Stimulated activated CD8-positive, alpha-beta memory T cell treated with anti-CD3 and anti-CD28 coated beads, Interleukin-4, amount 100 ng/mL, for 1 hour (primary cell): ENCODE measurements at regions not wholly inside any gene's neighbourhood (a gene's known extent, or its start where the extent isn't known, plus 50 kb on each side); places are given as distances from the start of the nearest gene placed in this dataset.

ENCODE experiments used
- DNase-seq, 2 donors: peaks; one replicate each; pipeline ENCODE4 v3.0.0-alpha.2; 2020; ENCODE audit warnings: low read depth in 2 of 2, low spot score in 1 of 2

GRCh38 chr1:38240618-38241017 lies 194.0 kb upstream of the POU3F1 start:
- DNase-seq, result no peak

- no peak for DNase-seq
Observed at GRCh38 chr1:38239258-38239835, 192.8 kb upstream of the POU3F1 start.

GRCh38 chr1:38238294-38238693 lies 191.7 kb upstream of the POU3F1 start:
- DNase-seq, result no peak

GRCh38 chr1:38235705-38236104 lies 189.1 kb upstream of the POU3F1 start:
- DNase-seq, result no peak

DNA sequence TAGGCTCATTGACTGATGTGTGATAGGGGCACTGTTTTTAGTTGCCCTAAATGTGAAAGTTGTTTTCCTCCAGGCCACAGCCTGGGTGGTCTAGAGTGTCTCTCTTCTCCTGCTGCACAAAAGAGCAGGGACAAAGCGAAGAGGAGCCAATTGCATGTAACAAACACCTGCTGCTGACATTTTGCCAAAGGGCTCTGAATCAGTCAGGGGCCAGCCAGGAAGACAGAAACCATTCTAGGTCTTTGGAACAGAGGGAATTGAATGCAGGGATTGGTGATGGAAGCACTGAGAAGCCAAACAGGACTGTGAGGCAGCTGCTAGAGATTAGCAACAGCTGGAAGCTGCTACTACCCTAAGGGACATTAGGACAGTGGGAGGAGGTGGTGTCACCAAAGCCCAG lies 185.3 kb upstream of the POU3F1 start:
- DNase-seq, result no peak

DNA sequence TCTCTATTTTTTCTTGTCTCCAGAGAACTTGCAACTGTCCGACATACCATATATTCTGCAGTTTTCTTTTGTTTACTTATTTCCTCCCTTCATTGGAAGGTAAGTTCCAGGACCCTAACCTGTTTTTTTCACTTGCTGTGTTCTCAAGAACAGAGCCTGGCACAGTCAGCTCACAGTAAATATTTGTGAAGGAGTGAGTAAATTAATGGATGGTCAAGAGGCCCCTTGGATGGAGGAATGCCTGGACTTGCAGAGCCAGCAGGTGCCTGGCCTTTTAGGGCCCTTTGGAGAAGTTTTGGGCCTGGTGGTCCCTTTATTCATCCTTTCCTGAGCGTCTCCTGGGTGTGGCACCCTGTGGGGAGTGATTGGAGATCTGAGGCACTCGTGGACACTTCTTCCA lies 182.1 kb upstream of the POU3F1 start:
- no peak for DNase-seq

GRCh38 chr1:38225745-38226144 lies 179.2 kb upstream of the POU3F1 start:
- no peak for DNase-seq

- no peak for DNase-seq
Observed at GRCh38 chr1:38223391-38223790, 176.8 kb upstream of the POU3F1 start.

- no peak for DNase-seq
Observed at GRCh38 chr1:38222891-38223290, 176.3 kb upstream of the POU3F1 start.

GRCh38 chr1:38221006-38221649 lies 174.5 kb upstream of the POU3F1 start:
- DNase-seq, result no peak

DNA sequence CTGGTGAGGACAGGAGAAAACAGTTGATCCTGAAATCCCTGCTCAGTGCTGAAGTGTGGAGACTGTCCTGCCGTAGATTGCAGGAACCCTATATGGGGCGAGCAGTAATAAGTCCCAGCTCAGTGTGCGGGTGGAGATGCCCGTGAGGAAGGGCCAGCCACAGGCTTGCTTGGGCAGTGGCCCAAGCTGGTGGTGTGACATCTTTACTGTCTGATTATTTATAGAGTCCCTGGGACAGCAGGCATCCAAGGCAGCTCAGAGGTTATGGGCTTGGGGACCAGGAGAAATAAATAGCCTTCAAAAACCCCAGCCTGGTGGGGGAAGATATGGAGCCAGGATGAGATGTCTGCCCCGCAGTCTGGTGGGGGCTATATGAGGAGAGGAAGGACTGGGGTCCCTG lies 170.7 kb upstream of the POU3F1 start:
- DNase-seq, result no peak

- no peak for DNase-seq
Observed at GRCh38 chr1:38213646-38214434, 167.2 kb upstream of the POU3F1 start.

- no peak for DNase-seq
Observed at GRCh38 chr1:38210895-38211177, 164.2 kb upstream of the POU3F1 start.

DNA sequence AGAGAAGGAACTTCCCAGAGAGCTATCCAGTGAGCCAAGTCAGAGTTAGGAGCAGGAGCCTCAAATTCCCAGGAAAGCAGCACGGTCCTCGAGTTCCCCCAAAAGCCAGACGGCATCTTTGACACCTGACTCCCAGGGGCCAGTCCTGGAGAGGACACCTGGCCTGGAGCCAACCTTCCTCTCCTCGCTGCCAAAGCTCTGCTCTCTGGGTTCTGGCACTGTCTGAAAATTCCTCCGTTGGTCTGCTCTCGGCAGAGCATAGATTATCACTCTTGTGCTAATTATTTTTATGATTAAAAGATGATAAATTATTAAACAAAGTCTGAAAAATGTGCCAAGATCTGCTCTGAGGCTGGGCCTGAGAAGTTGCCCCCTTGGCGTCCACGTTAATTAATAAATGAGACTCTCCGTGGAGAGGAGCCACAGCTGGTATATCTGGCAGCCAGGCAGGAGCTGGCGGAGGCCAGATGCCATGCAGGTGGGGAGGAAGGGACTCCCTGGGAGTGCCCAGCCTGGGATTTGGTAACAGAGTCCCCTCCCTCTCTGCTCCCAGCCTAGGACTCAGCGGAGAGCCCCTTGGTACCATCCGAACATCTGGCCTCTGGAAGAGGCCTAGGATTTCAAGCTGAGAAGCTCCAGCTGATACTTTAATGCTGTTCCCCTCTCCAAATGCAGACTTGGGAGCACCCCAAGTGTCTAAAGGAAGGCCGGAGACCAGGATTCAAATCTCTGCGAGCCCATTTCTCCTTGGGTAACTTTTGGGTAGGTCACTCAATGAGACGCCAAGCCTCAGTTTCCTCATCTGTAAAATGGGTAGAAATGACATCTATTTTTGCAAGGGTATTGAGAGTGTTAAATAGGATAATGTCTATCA lies 163.7 kb upstream of the POU3F1 start:
- DNase-seq, result no peak

DNA sequence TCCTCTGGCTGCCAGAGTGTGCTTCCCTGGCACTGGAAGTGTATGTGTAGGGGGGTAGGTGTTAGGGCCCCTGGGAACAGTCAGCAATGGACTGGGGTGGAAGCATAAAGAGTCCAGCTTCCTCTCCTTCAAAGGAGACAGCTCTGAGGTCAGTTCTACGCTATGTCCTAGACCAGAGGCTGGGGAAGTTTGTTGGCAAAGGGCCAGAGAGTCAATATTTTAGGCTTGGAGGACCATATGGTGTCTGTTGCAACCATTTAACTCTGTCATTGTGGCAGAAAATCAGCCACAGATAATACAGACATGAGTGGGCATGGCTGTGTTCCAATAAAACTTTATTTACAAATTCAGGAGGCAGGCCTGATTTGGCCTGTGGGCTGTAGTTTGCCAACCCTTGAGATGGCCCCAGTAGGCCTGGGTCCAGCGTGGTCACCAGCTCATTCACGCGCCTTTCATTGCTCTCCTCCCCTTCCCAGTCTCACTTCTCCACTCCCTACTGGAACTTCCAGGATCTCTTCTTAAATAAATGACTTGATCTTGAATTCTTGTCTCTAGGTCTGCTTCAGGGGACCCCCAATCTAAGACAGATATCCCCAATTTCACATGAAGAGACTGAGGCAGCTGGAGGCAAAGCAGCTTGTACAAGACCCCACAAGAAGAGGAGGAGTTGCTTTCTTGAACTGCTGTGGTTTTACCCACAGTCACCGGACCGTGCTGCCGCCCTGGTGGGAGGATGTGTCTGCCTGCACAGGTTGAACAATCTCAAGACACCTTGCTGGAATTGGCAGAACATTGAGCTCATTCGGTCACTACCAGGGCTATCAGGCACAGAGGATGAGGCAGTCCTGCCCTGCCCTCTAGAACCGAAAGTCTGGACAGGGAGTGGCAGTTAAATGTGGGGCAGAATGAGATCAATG lies 162.4 kb upstream of the POU3F1 start:
- no peak for DNase-seq

- no peak for DNase-seq
Observed at GRCh38 chr1:38207906-38208305, 161.3 kb upstream of the POU3F1 start.

DNA sequence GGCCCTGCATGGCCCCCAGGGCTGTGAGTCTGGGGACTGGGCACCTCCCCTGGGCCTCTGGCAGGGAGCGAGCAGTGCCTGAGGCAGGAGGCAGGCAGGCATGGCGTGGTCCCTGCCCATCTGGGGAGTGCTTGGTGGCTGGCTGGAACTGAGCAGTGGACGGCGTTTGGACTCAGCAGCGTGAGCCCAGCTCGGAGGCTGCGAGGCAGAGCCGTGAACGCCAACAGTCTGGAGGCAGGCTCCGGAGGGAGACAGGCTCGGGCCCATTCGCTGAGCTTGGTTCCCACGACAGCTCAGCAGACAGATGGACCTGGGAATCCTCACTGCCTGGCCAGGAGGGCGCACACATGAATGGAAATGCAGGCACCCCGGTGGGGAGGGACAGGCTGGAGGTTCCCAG lies 160.7 kb upstream of the POU3F1 start:
- DNase-seq, result no peak

GRCh38 chr1:38204698-38205097 lies 158.1 kb upstream of the POU3F1 start:
- DNase-seq, result no peak

DNA sequence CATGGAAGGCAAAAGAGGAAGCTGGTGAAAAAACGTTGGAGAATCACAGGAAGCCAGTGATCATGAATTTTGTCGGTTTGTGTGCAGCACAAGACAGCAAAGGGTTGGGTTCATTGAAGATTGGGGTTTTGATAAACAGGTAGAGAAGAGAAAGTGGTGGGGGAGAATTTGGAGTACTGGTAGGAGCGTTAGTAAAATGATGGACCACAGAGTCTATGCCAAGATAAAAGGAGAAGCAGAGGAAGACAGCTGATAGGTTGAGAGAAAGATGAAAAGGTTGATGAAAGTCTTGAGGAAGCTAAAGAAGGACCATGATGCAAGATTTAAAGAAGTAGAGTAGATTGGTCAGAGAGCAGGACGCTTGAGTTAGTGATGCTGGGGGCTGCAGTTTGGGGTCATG lies 156.8 kb upstream of the POU3F1 start:
- DNase-seq, result no peak

- DNase-seq, result no peak
Observed at GRCh38 chr1:38201431-38201830, 154.8 kb upstream of the POU3F1 start.

- DNase-seq, result no peak
Observed at GRCh38 chr1:38198621-38199020, 152.0 kb upstream of the POU3F1 start.
